CD4-positive, alpha-beta T cell treated with Interleukin-15 for 4 hours (primary cell): ENCODE measurements at regions not wholly inside any gene's neighbourhood (a gene's known extent, or its start where the extent isn't known, plus 50 kb on each side); places are given as distances from the start of the nearest gene placed in this dataset.

ENCODE experiments used
- DNase-seq: peaks from one replicate; pipeline ENCODE4 v3.0.0-alpha.2; 2020; ENCODE audit warnings: low spot score

DNA sequence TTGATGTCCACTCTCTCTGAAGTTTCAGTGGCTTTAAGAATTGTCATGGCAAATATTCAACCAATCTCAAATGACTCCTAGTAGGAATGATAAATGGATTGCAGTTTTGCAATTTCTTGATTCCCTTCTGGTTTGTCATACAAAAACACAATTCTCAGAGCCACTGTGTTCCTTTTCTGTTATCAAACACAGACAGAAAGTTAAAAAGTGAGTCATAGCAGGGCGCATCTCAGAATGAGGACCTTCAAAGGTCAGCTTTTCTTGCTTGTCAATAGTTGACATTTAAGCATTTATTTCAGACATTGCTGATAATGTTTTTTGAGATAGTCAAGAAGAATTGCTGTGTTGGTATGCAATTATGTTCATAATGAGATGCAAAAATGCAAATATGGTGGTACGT, 405.9 kb downstream of the NR2F2 start:
- no peak for DNase-seq

- no peak for DNase-seq
Observed at GRCh38 chr15:96737408-96737807, 406.9 kb downstream of the NR2F2 start.

- no peak for DNase-seq
Observed at GRCh38 chr15:96746665-96747064, 416.2 kb downstream of the NR2F2 start.

GRCh38 chr15:96747291-96747690, 416.8 kb downstream of the NR2F2 start:
- DNase-seq, result no peak

- DNase-seq, result no peak
Observed at GRCh38 chr15:96750361-96750760, 419.9 kb downstream of the NR2F2 start.

GRCh38 chr15:96756146-96756545, 425.6 kb downstream of the NR2F2 start:
- DNase-seq, result no peak

DNA sequence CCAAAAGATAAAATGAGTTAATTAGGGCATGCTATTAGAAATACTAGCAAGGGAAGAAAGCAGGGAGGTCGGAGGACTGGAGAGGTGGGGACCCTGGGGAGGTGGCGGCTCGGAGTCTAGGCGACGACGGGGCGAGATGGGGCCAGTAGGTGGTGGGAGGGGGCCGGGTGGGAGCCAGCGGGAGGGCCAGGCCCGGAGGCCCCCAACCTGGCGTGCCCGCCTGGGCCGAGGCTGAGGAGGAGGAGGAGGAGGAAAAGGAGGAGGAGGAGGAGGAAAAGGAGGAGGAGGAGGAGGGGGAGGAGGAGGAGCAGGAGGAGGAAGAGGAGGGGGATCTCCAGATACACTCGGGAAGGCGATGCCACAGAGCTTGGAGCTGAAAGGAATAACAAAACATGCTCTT, 426.2 kb downstream of the NR2F2 start:
- no peak for DNase-seq

- DNase-seq, result no peak
Observed at GRCh38 chr15:96762566-96762965, 432.1 kb downstream of the NR2F2 start.

- DNase-seq, result no peak
Observed at GRCh38 chr15:96764501-96764900, 434.0 kb downstream of the NR2F2 start.

GRCh38 chr15:96764946-96765345, 434.4 kb downstream of the NR2F2 start:
- DNase-seq, result no peak

DNA sequence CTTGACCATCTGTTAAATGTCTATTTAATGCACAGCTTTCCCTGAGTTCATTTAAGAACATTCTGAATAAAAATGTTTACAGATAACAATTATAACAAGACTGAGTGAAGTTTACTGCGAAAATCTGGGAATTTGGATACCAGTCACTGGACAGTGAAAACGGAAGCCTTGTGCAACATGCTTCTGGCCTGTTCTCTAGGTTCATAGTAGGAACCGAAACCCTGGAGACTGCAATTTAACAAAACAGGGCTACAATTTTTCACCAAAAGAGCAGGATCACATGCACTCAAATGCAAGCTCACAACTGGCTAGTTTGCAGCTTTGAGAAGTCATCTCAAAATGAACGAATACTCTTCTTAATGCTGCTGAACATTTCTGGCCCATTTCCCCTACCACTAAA, 435.9 kb downstream of the NR2F2 start:
- DNase-seq, result no peak

- DNase-seq, result no peak
Observed at GRCh38 chr15:96767703-96768434, 437.4 kb downstream of the NR2F2 start.

DNA sequence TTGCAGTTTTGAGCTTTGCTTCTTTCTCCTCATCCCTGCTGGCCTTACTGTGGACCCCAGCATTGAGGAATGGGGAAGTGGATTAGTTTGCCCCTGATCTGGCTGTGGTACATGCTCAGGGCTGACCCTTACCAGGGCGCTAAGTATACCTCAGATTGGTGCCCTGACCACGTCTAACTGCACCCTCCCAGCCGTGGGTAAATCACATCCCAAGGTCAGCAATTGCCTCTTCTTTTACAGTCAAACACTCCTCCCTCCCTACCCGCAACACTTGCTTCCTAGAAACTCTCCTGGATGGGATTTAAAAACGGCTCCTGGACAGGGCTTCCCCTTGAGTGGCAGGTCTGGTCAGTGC, 437.9 kb downstream of the NR2F2 start:
- DNase-seq, result no peak

- no peak for DNase-seq
Observed at GRCh38 chr15:96771035-96771434, 440.5 kb downstream of the NR2F2 start.

DNA sequence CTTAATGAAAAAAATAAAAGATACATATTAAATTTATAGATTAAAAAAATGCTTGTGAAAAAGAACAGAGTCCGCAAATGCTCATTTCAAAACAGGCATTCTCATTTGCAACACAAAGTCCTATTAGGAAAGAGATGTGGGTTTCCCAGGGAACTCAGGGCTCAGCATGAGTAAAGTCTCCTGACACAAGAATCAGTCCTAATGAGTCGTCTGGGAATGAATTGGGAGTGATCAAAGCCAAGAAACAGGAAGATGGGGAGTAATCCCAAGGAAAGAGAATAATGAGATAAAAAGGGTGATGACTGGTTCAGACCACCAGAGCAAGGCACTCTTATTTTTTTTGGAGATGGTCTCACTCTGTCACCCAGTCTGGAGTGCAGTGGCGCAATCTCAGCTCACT, 443.7 kb downstream of the NR2F2 start:
- no peak for DNase-seq

DNA sequence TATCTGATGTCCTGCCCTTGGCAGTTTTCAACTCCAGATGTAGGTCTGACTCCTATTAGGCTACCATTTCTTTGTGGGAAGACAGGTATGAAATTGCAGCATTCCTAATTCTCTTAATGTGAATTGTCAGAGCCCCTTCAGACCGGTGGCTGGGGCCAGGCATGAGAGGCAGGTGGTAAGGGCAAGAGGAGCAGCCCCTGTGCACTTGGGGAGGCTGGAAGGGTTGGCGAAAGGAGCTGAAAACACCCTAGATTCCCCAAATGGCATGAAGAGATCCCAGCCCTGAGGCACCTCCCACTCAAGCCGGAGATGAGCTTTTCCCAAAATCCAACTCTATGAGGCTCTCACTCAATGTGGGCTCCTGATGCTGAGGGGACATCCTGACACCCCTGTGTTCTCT, 453.2 kb downstream of the NR2F2 start:
- DNase-seq, result no peak

DNA sequence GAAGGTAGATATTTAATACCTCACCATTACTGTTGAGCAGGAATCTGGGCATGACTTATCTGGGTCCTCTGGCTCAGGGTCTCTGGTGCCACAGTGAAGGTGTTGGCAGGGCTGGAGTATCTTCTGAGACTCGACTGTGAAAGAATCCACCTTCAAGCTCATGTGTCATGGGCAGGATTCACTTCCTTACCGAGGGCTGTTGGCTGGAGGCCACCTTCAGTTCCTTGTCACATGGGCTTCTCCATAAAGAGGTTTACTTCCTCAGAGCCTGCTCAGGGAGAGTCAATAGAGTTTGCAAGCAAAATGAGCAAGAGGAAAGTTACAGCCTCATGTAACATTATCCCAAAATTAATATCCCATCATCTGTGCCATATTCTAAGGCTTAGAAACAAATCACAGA, 459.5 kb downstream of the NR2F2 start:
- DNase-seq, result no peak

DNA sequence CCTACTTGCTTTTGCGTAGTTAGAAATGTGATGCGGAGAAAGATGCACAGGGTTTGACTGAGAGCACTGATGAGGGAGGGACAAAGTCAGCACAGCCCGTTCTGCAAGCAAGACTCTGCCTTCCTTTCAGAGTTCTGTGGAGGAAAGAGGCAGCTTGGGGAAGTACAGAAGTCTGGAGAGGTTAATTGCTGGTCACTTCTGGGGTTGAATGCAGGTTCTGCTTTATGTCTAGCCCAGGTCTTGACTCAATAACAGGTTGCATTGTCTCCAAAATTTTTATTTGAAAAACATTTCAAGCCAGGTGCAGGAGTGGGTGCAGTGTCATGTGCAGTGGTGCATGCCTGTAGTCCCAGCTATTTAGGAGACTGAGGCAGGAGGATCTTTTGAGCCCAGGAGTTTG, 461.7 kb downstream of the NR2F2 start:
- no peak for DNase-seq

- no peak for DNase-seq
Observed at GRCh38 chr15:96796841-96797240, 466.3 kb downstream of the NR2F2 start.

GRCh38 chr15:96801576-96802150, 471.2 kb downstream of the NR2F2 start:
- DNase-seq, result no peak

GRCh38 chr15:96802611-96803255, 472.2 kb downstream of the NR2F2 start:
- DNase-seq, result no peak

GRCh38 chr15:96804754-96805153, 474.3 kb downstream of the NR2F2 start:
- DNase-seq, result no peak

DNA sequence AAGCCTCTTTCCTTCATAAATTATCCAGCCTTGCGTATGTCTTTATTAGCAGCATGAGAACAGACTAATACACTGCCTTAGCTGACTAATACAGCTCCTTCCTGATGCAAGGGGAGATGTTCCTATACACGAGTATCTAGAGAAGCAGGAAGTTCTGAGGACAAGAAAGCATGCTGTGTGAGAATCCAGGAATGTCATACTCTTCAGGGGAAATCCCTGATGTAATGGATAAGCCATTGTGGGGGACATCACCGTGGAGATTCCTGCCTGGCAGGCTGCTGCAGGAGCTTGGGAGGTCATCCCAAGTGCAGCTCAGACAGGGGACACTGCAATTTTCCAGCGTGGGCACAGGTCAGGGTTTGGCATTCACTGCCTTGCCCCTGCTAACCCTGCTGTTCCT, 476.9 kb downstream of the NR2F2 start:
- DNase-seq, result no peak

DNA sequence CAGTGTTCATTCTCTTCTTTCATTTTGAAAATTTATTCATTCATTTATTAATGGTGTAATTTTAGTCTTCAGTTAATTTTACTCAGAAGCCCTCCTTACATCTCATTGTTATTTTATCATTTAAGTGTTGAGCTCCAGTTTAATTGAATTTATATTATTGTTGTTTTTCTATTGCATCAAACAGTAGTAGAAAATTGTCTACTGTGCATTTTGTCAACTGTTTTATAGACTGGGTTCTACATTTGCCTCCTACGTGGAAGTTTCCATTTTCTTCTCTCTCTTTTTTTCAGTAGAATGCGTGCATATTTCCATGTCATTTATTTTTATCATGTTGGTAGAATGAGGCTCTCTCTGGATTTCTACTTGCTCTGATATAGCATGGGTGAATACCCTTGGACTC, 487.4 kb downstream of the NR2F2 start:
- no peak for DNase-seq
